Hepatocyte (in vitro differentiated cells): ENCODE measurements at regions not wholly inside any gene's neighbourhood (a gene's known extent, or its start where the extent isn't known, plus 50 kb on each side); places are given as distances from the start of the nearest gene placed in this dataset.
A peak's percentile ranks its signal among the peaks of the same experiment; 100 is the strongest.
"Not testable (repeated sequence)": the region's sequence is repeated elsewhere in the genome, so short reads cannot be mapped to it uniquely, and the experiment has no call there.

ENCODE experiments used
- DNase-seq: peaks from one replicate; pipeline ENCODE4 v3.0.0-alpha.2; 2016; ENCODE audit warnings: low spot score
- H2AFZ ChIP-seq: fragments of 200-600 bp; sonication (generic); 2 replicates; pipeline ENCODE4 v1.6.0; 2016; ENCODE audit warnings: antibody characterized with exemption, mild to moderate bottlenecking
- H3K27ac ChIP-seq: fragments of 200-600 bp; sonication (generic); 2 replicates; pipeline ENCODE4 v1.5.1; 2016; ENCODE audit warnings: mild to moderate bottlenecking
- H3K27me3 ChIP-seq: fragments of 200-600 bp; sonication (generic); 2 replicates; pipeline ENCODE4 v1.6.1; 2016
- H3K36me3 ChIP-seq: fragments of 200-600 bp; sonication (generic); replicated peaks from 2 replicates; pipeline ENCODE4 v1.5.1; 2016; ENCODE audit warnings: low read depth; ENCODE audit not compliant: insufficient read depth
- H3K4me1 ChIP-seq: fragments of 200-600 bp; sonication (generic); 2 replicates; pipeline ENCODE4 v1.5.1; 2016; ENCODE audit warnings: mild to moderate bottlenecking, moderate library complexity; ENCODE audit not compliant: insufficient read depth
- H3K4me2 ChIP-seq: fragments of 200-600 bp; sonication (generic); 2 replicates; pipeline ENCODE4 v1.6.0; 2016
- H3K4me3 ChIP-seq: fragments of 200-600 bp; sonication (generic); 2 replicates; pipeline ENCODE4 v1.5.1; 2016; ENCODE audit warnings: mild to moderate bottlenecking
- H3K79me2 ChIP-seq: fragments of 200-600 bp; sonication (generic); 2 replicates; pipeline ENCODE4 v1.6.0; 2017; ENCODE audit warnings: mild to moderate bottlenecking
- H3K9me2 ChIP-seq: fragments of 200-600 bp; sonication (generic); replicated peaks from 2 replicates; pipeline ENCODE4 v1.6.0; 2017; ENCODE audit warnings: mild to moderate bottlenecking; ENCODE audit not compliant: insufficient read depth
- H3K9me3 ChIP-seq: fragments of 200-600 bp; sonication (generic); 2 replicates; pipeline ENCODE4 v1.5.1; 2016; ENCODE audit warnings: low read depth, mild to moderate bottlenecking
- H4K20me1 ChIP-seq: fragments of 200-600 bp; sonication (generic); 2 replicates; pipeline ENCODE4 v1.6.0; 2016; ENCODE audit warnings: mild to moderate bottlenecking; ENCODE audit not compliant: insufficient read depth, poor library complexity, severe bottlenecking
- CTCF ChIP-seq: fragments of 200-600 bp; sonication (generic); IDR thresholded peaks from 2 replicates; pipeline ENCODE4 v1.5.1; 2016; ENCODE audit warnings: antibody characterized with exemption, mild to moderate bottlenecking; ENCODE audit not compliant: poor library complexity
- EZH2 ChIP-seq: fragments of 200-600 bp; sonication (generic); IDR thresholded peaks from 2 replicates; pipeline ENCODE4 v1.6.1; 2016; ENCODE audit warnings: antibody characterized with exemption, mild to moderate bottlenecking, borderline replicate concordance
- EZH2phosphoT487 ChIP-seq: fragments of 200-600 bp; sonication (generic); IDR thresholded peaks from one replicate; pipeline ENCODE4 v1.6.1; 2018; ENCODE audit warnings: antibody characterized with exemption, mild to moderate bottlenecking, low read depth, moderate library complexity; ENCODE audit not compliant: unreplicated experiment, severe bottlenecking
- WGBS: methylation state at CpG from one replicate; pipeline ENCODE4 v1.1.6; 2016; ENCODE audit warnings: low lambda C conversion rate; ENCODE audit errors: missing lambda C conversion rate; 5-methylcytosine and 5-hydroxymethylcytosine counted together

- WGBS = 78% methylated on average over 11 of the region's 11 CpGs
- H3K9me2 ChIP-seq = no peaks in the 10 kb centered on the region
- TF ChIP-seq EZH2 (no peak), EZH2phosphoT487 (no peak)
- H3K27me3 ChIP-seq = no peaks in the 10 kb centered on the region
- no peak overlapping the region for H3K4me3 ChIP-seq
- no peaks in the 10 kb centered on the region for H3K9me3 ChIP-seq
- no peaks in the 10 kb centered on the region for H3K36me3 ChIP-seq
- H3K4me1 ChIP-seq = no peaks in the 10 kb centered on the region
- H3K27ac ChIP-seq = no peak overlapping the region
- no peak overlapping the region for H2AFZ ChIP-seq
- peak; percentile 4 for DNase-seq
- no peaks in the 10 kb centered on the region for H3K79me2 ChIP-seq
- no peak overlapping the region for H3K4me2 ChIP-seq
- no peaks in the 10 kb centered on the region for H4K20me1 ChIP-seq
These were observed 772.0 kb upstream of the FAM174A start for GRCh38 chr5:99763021-99763774.

- Histone ChIP-seq H3K27ac (no peak overlapping the region), H3K36me3 (no peaks in the 10 kb centered on the region), H3K9me2 (no peaks in the 10 kb centered on the region), H3K4me2 (no peak overlapping the region), H3K79me2 (no peaks in the 10 kb centered on the region), H2AFZ (no peak overlapping the region), H4K20me1 (no peaks in the 10 kb centered on the region), H3K4me3 (no peak overlapping the region), H3K9me3 (peaks cover 8% of the 10 kb centered on the region), H3K27me3 (no peaks in the 10 kb centered on the region), H3K4me1 (no peaks in the 10 kb centered on the region)
- WGBS = 97% methylated on average over 4 of the region's 4 CpGs
- no peak for TF ChIP-seq EZH2
- no peak for TF ChIP-seq EZH2phosphoT487
- TF ChIP-seq CTCF = no peak
- DNase-seq = no peak
These were observed 787.8 kb upstream of the FAM174A start for GRCh38 chr5:99747342-99747741.

- H3K27ac ChIP-seq, H3K79me2 ChIP-seq, H3K4me2 ChIP-seq, DNase-seq, H4K20me1 ChIP-seq, H3K4me3 ChIP-seq, H2AFZ ChIP-seq, H3K27me3 ChIP-seq, H3K36me3 ChIP-seq, H3K9me3 ChIP-seq, H3K4me1 ChIP-seq, H3K9me2 ChIP-seq: not testable (repeated sequence)
- WGBS = 90% methylated on average over 1 of the region's 1 CpG
These were observed 802.0 kb upstream of the FAM174A start for GRCh38 chr5:99733146-99733545.

- not testable (repeated sequence) for H3K36me3 ChIP-seq, H3K79me2 ChIP-seq, H4K20me1 ChIP-seq, H3K9me2 ChIP-seq, H2AFZ ChIP-seq, H3K4me2 ChIP-seq, H3K4me3 ChIP-seq, H3K9me3 ChIP-seq, H3K4me1 ChIP-seq, H3K27me3 ChIP-seq, DNase-seq, H3K27ac ChIP-seq
- WGBS = 52% methylated on average over 3 of the region's 4 CpGs
These were observed 801.8 kb upstream of the CHD1 start for GRCh38 chr5:99730653-99731052.

GRCh38 chr5:99724732-99725290, 796.0 kb upstream of the CHD1 start:
- no peak overlapping the region for H3K4me2 ChIP-seq
- H3K27ac ChIP-seq = no peak overlapping the region
- H2AFZ ChIP-seq = no peak overlapping the region
- no peak for TF ChIP-seq EZH2
- TF ChIP-seq EZH2phosphoT487 = no peak
- TF ChIP-seq CTCF = no peak
- no peaks in the 10 kb centered on the region for H3K27me3 ChIP-seq
- no peaks in the 10 kb centered on the region for H4K20me1 ChIP-seq
- 74% methylated on average over 2 of the region's 2 CpGs for WGBS
- H3K36me3 ChIP-seq = no peaks in the 10 kb centered on the region
- no peak overlapping the region for H3K4me3 ChIP-seq
- DNase-seq = no peak
- no peaks in the 10 kb centered on the region for H3K9me3 ChIP-seq
- no peaks in the 10 kb centered on the region for H3K79me2 ChIP-seq
- H3K4me1 ChIP-seq = no peaks in the 10 kb centered on the region
- H3K9me2 ChIP-seq = no peaks in the 10 kb centered on the region
